ENCODE measurements at regions not wholly inside any gene's neighbourhood (a gene's known extent, or its start where the extent isn't known, plus 50 kb on each side); places are given as distances from the start of the nearest gene placed in this dataset.

DNA sequence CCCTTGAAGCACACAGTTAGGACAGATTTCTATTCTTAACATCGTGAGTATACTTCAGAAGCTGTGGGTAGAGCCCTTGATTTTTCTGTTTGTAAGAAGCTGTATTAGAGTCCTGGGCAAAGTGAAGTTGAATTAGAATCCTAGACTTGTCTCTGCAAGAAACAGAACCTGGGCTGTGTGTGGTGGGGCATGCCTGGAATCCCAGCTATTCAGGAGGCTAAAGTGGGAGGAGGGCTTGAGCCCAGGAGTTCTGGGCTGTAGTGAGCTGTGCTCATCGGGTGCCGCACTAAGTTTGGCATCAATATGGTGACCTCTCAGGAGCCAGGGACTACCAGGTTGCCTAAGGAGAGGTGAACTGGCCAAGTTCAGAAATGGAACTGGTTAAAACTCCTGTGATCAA lies 183.4 kb downstream of the GNAI1 start:
- TF ChIP-seq, protein P1, sequence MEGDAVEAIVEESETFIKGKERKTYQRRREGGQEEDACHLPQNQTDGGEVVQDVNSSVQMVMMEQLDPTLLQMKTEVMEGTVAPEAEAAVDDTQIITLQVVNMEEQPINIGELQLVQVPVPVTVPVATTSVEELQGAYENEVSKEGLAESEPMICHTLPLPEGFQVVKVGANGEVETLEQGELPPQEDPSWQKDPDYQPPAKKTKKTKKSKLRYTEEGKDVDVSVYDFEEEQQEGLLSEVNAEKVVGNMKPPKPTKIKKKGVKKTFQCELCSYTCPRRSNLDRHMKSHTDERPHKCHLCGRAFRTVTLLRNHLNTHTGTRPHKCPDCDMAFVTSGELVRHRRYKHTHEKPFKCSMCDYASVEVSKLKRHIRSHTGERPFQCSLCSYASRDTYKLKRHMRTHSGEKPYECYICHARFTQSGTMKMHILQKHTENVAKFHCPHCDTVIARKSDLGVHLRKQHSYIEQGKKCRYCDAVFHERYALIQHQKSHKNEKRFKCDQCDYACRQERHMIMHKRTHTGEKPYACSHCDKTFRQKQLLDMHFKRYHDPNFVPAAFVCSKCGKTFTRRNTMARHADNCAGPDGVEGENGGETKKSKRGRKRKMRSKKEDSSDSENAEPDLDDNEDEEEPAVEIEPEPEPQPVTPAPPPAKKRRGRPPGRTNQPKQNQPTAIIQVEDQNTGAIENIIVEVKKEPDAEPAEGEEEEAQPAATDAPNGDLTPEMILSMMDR (IDR thresholded peaks at IDR 0.05; ENCODE audit: insufficient read depth, low read depth, low read length) = no peak
- no peak for TF ChIP-seq EZH2 (IDR thresholded peaks at IDR 0.05; ENCODE audit: insufficient read depth, low read length)

All from astrocyte (in vitro differentiated cells and primary cell).